Neuronal stem cell (in vitro differentiated cells): ENCODE measurements at regions not wholly inside any gene's neighbourhood (a gene's known extent, or its start where the extent isn't known, plus 50 kb on each side); places are given as distances from the start of the nearest gene placed in this dataset.
A peak's percentile ranks its signal among the peaks of the same experiment; 100 is the strongest.

Experiments used
- DNase-seq: peaks from one replicate; pipeline ENCODE4 v3.0.0-alpha.2; 2013; ENCODE audit warnings: low spot score
- H2AFZ ChIP-seq: one replicate; pipeline ENCODE4 v1.6.1; 2013; ENCODE audit warnings: mild to moderate bottlenecking, low read length, inconsistent platforms
- H2AK5ac ChIP-seq: 2 replicates; pipeline ENCODE4 v1.6.1; 2013; ENCODE audit warnings: low read depth, mild to moderate bottlenecking, inconsistent platforms, low read length, moderate library complexity, mixed read lengths
- H2BK120ac ChIP-seq: 2 replicates; pipeline ENCODE4 v1.6.1; 2013; ENCODE audit warnings: low read depth, mild to moderate bottlenecking, inconsistent platforms, low read length, moderate library complexity, mixed read lengths
- H2BK12ac ChIP-seq: one replicate; pipeline ENCODE4 v1.6.1; 2013; ENCODE audit warnings: low read length, inconsistent platforms
- H2BK15ac ChIP-seq: 2 replicates; pipeline ENCODE4 v1.6.1; 2013; ENCODE audit warnings: mild to moderate bottlenecking, low read length, inconsistent platforms, mixed read lengths
- H2BK5ac ChIP-seq: one replicate; pipeline ENCODE4 v1.6.1; 2013; ENCODE audit warnings: inconsistent platforms, mild to moderate bottlenecking, low read length, moderate library complexity
- H3K14ac ChIP-seq: one replicate; pipeline ENCODE4 v1.6.1; 2013; ENCODE audit warnings: low read length, inconsistent platforms
- H3K18ac ChIP-seq: 2 replicates; pipeline ENCODE4 v1.6.1; 2013; ENCODE audit warnings: low read length, inconsistent platforms
- H3K23ac ChIP-seq: 2 replicates; pipeline ENCODE4 v1.6.1; 2013; ENCODE audit warnings: low read depth, mild to moderate bottlenecking, mixed read lengths, low read length, inconsistent platforms; ENCODE audit not compliant: poor library complexity
- H3K27ac ChIP-seq: replicated peaks from 3 replicates; pipeline ENCODE4 v1.5.1; 2013; ENCODE audit warnings: low read length, inconsistent platforms
- H3K27me3 ChIP-seq, 3 experiments: 2 replicates each; pipeline ENCODE4 v1.6.1; 2013; ENCODE audit warnings: low read length in 3 of 3, mild to moderate bottlenecking in 2 of 3, inconsistent platforms in 1 of 3, low read depth in 1 of 3, mixed read lengths in 1 of 3, moderate library complexity in 1 of 3; ENCODE audit not compliant: control insufficient read depth in 3 of 3, insufficient read depth in 3 of 3
- H3K36me3 ChIP-seq, 2 donors: replicated peaks in 1 of 2; 2 replicates each; pipeline ENCODE4 v1.6.1; 2013; ENCODE audit warnings: low read length in 2 of 2; ENCODE audit not compliant: control insufficient read depth in 2 of 2, insufficient read depth in 2 of 2
- H3K4ac ChIP-seq: 2 replicates; pipeline ENCODE4 v1.6.1; 2013; ENCODE audit warnings: inconsistent platforms, mild to moderate bottlenecking, low read length, moderate library complexity
- H3K4me1 ChIP-seq, 2 donors: 1 replicate in 1 of 2; 2 replicates in 1 of 2; pipeline ENCODE4 v1.6.1; 2013; ENCODE audit warnings: low read length in 2 of 2, low read depth in 1 of 2; ENCODE audit not compliant: control insufficient read depth in 2 of 2, insufficient read depth in 1 of 2
- H3K4me2 ChIP-seq: one replicate; pipeline ENCODE4 v1.6.1; 2013; ENCODE audit warnings: mild to moderate bottlenecking, low read length, inconsistent platforms; ENCODE audit not compliant: insufficient read depth, poor library complexity, severe bottlenecking
- H3K4me3 ChIP-seq, 2 donors: 2 replicates each; pipeline ENCODE4 v1.5.1; 2013; ENCODE audit warnings: low read length in 2 of 2, mild to moderate bottlenecking in 2 of 2, inconsistent platforms in 1 of 2, moderate library complexity in 1 of 2
- H3K79me1 ChIP-seq: one replicate; pipeline ENCODE4 v1.6.1; 2013; ENCODE audit warnings: low read depth, mild to moderate bottlenecking, inconsistent platforms, low read length, moderate library complexity
- H3K9ac ChIP-seq: one replicate; pipeline ENCODE4 v1.6.1; 2013; ENCODE audit warnings: mild to moderate bottlenecking, low read depth, low read length, inconsistent platforms; ENCODE audit not compliant: poor library complexity
- H3K9me3 ChIP-seq, 2 donors: replicated peaks in 1 of 2; 2 replicates each; pipeline versions ENCODE3 to v1.6.1; 2013; ENCODE audit warnings: low read length in 2 of 2, mild to moderate bottlenecking in 2 of 2, inconsistent platforms in 1 of 2, low read depth in 1 of 2, mixed read lengths in 1 of 2, moderate library complexity in 1 of 2; ENCODE audit not compliant: control insufficient read depth in 2 of 2, insufficient read depth in 1 of 2
- H4K8ac ChIP-seq: one replicate; pipeline ENCODE4 v1.6.1; 2013; ENCODE audit warnings: low read depth, mild to moderate bottlenecking, inconsistent platforms, low read length, moderate library complexity
- H4K91ac ChIP-seq: one replicate; pipeline ENCODE4 v1.6.1; 2013; ENCODE audit warnings: low read length, low read depth, mild to moderate bottlenecking, inconsistent platforms; ENCODE audit not compliant: poor library complexity
- WGBS, 2 donors: extraction: QIAGEN DNeasy Blood & Tissue Kit; methylation state at CpG; one replicate each; pipeline ENCODE4 v1.1.7; 2013; ENCODE audit warnings: missing lambda C conversion rate in 2 of 2, mixed read lengths in 1 of 2; ENCODE audit not compliant: insufficient read length in 2 of 2, insufficient replicate concordance in 1 of 2; ENCODE audit errors: extremely low coverage in 2 of 2; 5-methylcytosine and 5-hydroxymethylcytosine counted together

DNA sequence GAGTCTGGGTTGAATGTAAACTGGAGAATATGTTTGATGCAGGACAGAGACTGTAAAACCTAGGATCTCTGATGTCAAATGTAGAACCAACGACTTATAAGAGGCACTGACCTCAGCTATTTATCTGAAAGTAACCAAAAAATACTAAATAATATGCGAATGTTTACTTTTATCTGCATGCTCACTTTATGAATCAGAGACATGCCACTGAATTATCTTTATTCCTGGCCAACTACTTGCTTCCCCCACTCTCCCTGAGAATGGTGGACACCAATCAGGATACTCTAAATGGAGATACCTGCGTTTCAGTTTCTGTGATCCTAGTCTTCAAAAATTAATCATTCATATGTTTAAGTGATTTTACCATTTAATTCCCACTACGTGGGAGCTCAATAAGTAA is 1038.4 kb upstream of the PABPC4L start:
- H3K9me3 ChIP-seq = no peaks in the 10 kb centered on the region
- no peaks in the 10 kb centered on the region for H3K27me3 ChIP-seq
- H3K36me3 ChIP-seq = no peaks in the 10 kb centered on the region
- H2AK5ac ChIP-seq = no peak overlapping the region
- no peak overlapping the region for H3K4me2 ChIP-seq
- no peak overlapping the region for H2BK15ac ChIP-seq
- H3K18ac ChIP-seq = no peak overlapping the region
- H4K8ac ChIP-seq = no peak overlapping the region
- no CpG with 5 or more reads among the region's 4 CpGs for WGBS, 2 donors
- H2BK5ac ChIP-seq = no peak overlapping the region
- DNase-seq = no peak
- no peak overlapping the region for H2BK120ac ChIP-seq
- no peaks in the 10 kb centered on the region for H3K4me1 ChIP-seq
- no peak overlapping the region for H2BK12ac ChIP-seq
- H3K23ac ChIP-seq = no peak overlapping the region
- H3K9ac ChIP-seq = no peak overlapping the region
- no peak overlapping the region for H3K4ac ChIP-seq
- H3K14ac ChIP-seq = no peak overlapping the region
- no peak overlapping the region for H3K4me3 ChIP-seq
- no peak overlapping the region for H4K91ac ChIP-seq
- H3K27ac ChIP-seq = no peak overlapping the region
- no peaks in the 10 kb centered on the region for H3K79me1 ChIP-seq
- no peak overlapping the region for H2AFZ ChIP-seq

DNA sequence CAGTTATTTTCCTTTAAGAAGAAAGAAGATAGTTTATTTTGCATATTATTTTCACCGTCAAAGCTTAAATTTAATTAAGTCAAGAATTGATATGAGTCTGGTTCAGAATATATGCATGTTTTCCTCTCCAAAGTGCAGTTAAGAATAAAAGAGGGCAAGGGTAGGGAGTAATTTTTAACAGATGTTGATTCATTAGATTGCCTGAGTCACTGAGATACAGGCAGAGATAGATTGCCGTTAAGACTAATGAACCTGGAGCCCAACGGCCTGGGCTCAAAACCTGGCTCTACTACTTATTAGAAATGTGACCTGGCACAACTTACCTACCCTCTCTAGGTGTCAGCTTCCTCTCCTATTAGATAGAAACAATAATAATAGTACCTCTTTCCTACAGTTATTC is 1037.4 kb upstream of the PABPC4L start:
- Histone ChIP-seq H3K4ac (no peak overlapping the region), H3K4me3 (no peak overlapping the region), H2BK15ac (no peak overlapping the region), H3K4me1 (no peaks in the 10 kb centered on the region), H2AK5ac (no peak overlapping the region), H3K4me2 (no peak overlapping the region), H2BK120ac (no peak overlapping the region), H2BK12ac (no peak overlapping the region), H3K9me3 (no peaks in the 10 kb centered on the region), H3K23ac (no peak overlapping the region), H3K9ac (no peak overlapping the region), H3K36me3 (no peaks in the 10 kb centered on the region), H4K91ac (no peak overlapping the region), H2AFZ (no peak overlapping the region), H3K14ac (no peak overlapping the region), H2BK5ac (no peak overlapping the region), H3K79me1 (no peaks in the 10 kb centered on the region), H3K18ac (no peak overlapping the region), H3K27me3 (no peaks in the 10 kb centered on the region), H4K8ac (no peak overlapping the region), H3K27ac (no peak overlapping the region)
- WGBS, 2 donors = no CpG with 5 or more reads among the region's 3 CpGs
- no peak for DNase-seq

GRCh38 chr4:135236048-135236447 is 1034.5 kb upstream of the PABPC4L start:
- no CpG with 5 or more reads among the region's 1 CpG for WGBS, 2 donors
- Histone ChIP-seq H2BK5ac (no peak overlapping the region), H4K8ac (no peak overlapping the region), H3K36me3 (no peaks in the 10 kb centered on the region), H3K23ac (no peak overlapping the region), H3K4me1 (no peaks in the 10 kb centered on the region), H2BK120ac (no peak overlapping the region), H2BK12ac (no peak overlapping the region), H2BK15ac (no peak overlapping the region), H3K27ac (no peak overlapping the region), H2AFZ (peak overlapping the region; percentile 45), H3K18ac (no peak overlapping the region), H3K4ac (no peak overlapping the region), H3K9ac (no peak overlapping the region), H2AK5ac (no peak overlapping the region), H3K4me3 (no peak overlapping the region), H3K27me3 (no peaks in the 10 kb centered on the region), H3K4me2 (no peak overlapping the region), H3K14ac (no peak overlapping the region), H3K79me1 (no peaks in the 10 kb centered on the region), H3K9me3 (no peaks in the 10 kb centered on the region), H4K91ac (no peak overlapping the region)
- DNase-seq = no peak

GRCh38 chr4:135227842-135228241 is 1026.3 kb upstream of the PABPC4L start:
- H2BK12ac ChIP-seq = no peak overlapping the region
- H3K27ac ChIP-seq = no peak overlapping the region
- H3K4me2 ChIP-seq = no peak overlapping the region
- H2BK15ac ChIP-seq = no peak overlapping the region
- no peaks in the 10 kb centered on the region for H3K79me1 ChIP-seq
- WGBS, 2 donors = no CpG with 5 or more reads among the region's 1 CpG
- no peak overlapping the region for H2AFZ ChIP-seq
- no peak overlapping the region for H3K9ac ChIP-seq
- no peak overlapping the region for H4K8ac ChIP-seq
- no peak overlapping the region for H2BK120ac ChIP-seq
- H3K18ac ChIP-seq = no peak overlapping the region
- no peak for DNase-seq
- H3K27me3 ChIP-seq = no peaks in the 10 kb centered on the region
- no peak overlapping the region for H3K23ac ChIP-seq
- H3K36me3 ChIP-seq = no peaks in the 10 kb centered on the region
- no peak overlapping the region for H2AK5ac ChIP-seq
- no peak overlapping the region for H3K4ac ChIP-seq
- no peak overlapping the region for H3K14ac ChIP-seq
- H3K4me1 ChIP-seq = no peaks in the 10 kb centered on the region
- H3K9me3 ChIP-seq = no peaks in the 10 kb centered on the region
- H2BK5ac ChIP-seq = no peak overlapping the region
- H3K4me3 ChIP-seq = no peak overlapping the region
- no peak overlapping the region for H4K91ac ChIP-seq
